AG08396 (cell line): ENCODE measurements at regions not wholly inside any gene's neighbourhood (a gene's known extent, or its start where the extent isn't known, plus 50 kb on each side); places are given as distances from the start of the nearest gene placed in this dataset.

Source experiments
- DNase-seq: peaks from one replicate; pipeline ENCODE4 v3.0.0; 2012; ENCODE audit warnings: low spot score, mixed read lengths

DNA sequence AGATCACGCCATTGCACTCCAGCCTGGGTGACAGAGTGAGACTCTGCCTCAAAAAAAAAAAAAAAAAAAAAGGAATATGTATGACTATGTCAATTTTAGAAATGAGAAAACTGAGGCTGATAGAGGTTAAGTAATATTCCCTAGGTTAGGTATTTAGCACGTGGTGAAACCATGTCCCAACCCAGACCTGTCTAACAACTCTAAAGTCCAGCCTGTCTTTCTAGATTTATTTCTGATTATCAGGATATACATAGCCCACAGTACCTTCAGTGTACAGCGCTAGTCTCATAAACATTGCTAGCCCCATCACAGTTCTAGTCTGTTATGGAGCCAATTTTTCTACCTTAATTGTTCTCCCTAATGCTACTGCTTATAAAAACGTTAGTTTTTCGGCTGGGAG lies 88.4 kb upstream of the RAP2B start:
- DNase-seq: no peak

DNA sequence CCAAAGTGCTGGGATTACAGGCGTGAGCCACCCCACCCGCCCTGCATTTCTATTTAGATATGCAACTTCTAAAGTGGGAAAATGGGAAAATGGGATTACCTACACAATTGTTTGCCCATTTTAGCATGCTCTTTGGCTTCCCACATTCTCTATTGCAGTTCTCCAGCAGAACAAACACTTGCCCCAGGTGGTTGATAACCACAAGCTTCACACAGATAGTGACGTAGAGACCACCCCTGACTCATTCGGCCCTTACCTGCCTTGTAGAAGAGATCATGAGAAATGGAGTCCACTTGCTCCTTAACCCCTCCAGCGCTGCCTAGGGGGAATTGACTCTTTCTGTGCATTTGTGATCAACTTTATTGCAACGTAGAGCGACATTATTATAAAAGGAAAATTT lies 83.2 kb upstream of the RAP2B start:
- no peak for DNase-seq

- no peak for DNase-seq
Measured at GRCh38 chr3:153079386-153079785, 82.6 kb upstream of the RAP2B start.

- DNase-seq: no peak
Measured at GRCh38 chr3:153080778-153081240, 81.2 kb upstream of the RAP2B start.

DNA sequence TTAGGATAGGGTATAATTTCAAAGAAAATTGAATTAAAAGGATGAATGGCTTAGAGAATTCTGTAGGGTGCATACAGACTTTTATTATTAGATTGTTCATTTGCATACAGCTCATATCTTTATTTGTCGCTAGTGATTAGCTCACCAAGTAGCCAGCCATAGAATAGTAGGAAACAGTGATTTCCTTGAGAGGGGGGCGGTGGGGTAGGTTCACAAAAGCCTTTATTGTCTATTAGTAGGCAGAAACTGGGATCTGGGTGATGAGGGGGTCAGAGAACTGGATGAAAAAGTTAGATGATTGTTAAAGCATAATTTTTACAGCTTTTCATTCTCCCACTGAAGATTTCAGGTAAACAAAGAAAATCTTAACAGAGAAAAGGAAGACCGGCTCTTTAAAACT lies 77.6 kb upstream of the RAP2B start:
- DNase-seq: no peak

DNA sequence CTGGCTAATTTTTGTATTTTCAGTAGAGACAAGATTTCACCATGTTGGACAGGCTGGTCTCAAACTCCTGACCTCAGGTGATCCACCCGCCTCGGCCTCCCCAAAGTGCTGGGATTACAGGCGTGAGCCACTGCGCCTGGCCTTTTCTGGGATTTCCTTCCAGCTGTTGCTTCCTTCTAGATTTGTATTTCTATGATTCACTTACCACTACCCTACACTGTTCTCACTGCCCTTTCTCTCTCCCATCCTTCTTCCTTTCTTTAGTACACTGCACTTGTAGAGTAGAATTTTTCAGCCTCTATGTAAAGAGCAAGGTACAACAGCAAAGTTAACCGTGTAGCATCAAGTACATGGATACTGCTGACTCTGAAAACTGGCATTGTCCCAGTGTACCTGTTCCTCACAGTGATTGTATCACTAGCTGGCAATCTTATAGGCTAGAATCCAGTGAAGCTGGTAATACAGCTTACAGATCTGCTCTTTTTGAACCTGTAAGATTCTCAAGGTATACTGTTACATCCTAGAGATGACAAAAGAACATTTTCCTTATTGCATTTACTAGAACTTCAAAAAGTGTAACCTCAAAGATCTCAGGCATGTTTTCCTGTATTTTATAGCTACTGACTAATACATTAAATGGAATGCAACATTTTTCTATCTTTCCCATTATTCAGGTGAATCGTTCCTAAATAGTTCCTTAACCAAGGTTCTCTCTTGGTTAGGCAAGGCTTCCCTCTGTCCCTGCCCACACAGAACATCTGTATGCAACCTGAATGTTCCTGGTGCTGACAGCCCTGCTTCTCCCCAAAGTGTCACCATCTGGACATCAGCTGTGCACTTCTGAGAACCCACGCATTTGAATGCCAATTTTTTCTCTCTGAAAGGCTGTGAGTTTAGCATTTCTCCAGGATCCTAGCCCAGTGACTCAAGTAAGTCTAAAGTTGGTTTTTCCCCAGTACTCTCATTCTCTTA lies 74.1 kb upstream of the RAP2B start:
- DNase-seq: peak; percentile 32

DNA sequence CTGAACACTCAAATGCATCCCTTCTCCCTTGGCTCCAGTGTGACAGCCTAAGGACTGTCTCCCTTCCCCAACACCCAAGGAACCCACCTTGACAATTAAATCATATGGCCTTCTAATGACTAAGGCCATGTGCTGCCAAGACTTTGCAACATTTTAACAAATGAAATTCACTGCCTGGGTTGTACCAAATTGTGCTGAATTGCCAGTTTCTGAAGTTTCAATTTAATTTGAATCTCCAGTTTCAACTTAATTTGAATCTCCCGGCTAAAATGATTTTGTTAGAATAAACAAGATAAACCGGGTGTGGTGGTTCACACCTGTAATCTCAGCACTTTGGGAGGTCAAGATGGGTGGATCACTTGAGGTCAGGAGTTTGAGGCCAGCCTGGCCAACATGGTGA lies 72.4 kb upstream of the RAP2B start:
- no peak for DNase-seq

DNA sequence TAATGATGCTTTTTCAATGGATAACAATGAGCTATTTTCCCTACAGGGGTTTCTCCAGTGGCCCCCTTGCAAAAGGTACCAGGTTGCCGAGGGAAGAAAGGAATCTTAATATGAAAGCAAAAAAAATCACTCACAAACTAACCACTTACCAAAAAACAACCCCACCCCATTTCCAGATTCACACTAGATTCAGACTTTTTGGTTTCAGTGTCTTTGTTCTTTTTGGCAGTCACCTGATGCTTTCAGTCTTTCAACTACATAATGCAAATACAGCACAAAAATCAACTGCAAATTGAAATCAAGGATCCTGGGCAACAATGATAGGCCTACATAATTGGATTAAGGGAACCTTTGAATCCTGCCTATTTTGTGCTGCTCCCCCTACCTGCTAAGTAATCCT lies 71.1 kb upstream of the RAP2B start:
- DNase-seq: no peak

GRCh38 chr3:153093629-153094028 lies 68.4 kb upstream of the RAP2B start:
- no peak for DNase-seq

GRCh38 chr3:153094386-153094785 lies 67.6 kb upstream of the RAP2B start:
- no peak for DNase-seq

- DNase-seq: no peak
Measured at GRCh38 chr3:153095441-153095840, 66.6 kb upstream of the RAP2B start.

DNA sequence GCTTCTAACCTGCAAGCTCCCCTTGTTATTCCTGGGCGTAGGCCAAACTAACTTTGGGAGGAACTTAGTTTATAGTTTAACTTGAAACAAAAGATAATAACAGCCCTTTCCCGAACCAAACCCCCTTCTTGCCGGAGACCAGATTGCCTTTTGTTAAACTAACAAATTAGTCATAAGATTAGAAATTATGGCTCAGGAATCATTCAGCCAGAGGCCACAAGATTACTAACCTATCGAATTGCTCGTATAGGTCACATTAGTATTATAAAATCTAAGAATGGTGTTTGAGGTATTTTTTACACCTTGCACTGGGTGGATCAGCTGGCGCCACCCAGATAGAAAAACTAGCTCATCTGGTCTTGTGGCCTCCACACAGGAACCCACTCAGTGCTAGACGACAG lies 65.3 kb upstream of the RAP2B start:
- no peak for DNase-seq

DNA sequence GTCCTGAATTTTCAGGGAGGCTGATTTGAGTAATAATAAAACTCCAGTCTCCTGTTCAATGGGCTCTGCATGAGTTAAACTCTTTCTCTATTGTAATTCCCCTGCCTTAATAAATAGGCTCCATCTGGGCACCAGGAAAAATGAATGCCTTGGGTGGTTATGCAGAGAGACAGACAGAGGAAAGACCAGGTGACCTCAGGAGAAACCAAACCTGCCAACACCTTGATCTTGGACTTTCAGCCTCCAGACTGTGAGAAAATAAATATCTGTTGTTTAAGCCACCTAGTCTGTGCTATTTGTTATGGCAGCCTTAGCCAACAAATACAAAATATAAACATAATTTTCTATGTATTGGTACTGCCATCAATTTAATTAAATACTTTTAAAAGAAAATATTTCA lies 64.8 kb upstream of the RAP2B start:
- no peak for DNase-seq

DNA sequence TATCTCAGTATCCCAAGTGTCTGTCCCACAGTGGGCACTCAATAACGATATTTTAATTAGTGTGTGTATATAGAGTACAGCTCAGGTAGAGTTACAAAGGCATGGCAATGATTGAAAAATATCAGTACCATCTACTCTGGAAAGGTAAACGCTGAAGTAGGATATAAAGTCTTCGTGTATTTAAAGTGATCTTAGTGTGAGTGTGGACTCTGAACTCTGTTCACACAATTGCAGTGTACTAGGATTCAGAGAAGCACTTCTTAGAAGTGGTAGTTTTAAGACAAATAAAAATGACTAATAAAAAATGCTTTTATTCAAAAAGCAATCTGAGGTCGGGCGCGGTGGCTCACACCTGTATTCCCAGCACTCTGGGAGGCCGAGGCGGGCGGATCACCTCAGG lies 62.9 kb upstream of the RAP2B start:
- no peak for DNase-seq

DNA sequence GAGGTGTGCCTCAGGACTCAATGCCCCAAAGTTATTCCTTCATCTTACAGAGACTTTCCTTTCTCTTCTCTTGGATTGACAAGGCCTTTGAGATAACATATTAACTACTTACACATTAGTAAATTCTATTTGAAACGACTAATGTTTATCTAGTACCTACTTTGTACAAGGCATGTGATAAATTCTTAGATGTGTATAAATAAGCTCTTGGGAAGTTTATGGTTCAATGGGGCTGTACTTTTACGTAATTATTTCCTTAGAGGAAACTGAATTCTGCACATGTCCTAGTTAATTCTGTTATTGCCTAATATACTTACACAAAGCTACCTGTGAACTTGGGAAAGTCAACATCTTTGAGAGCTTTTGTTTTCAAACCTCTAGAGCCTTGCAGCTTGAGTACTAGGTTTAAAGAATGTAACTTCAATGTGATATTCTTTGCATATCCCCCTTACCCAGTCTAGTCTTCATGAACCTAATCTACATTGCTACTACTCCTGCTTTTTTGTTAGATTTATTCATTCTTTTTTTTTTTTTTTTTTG lies 58.5 kb upstream of the RAP2B start:
- DNase-seq: no peak

DNA sequence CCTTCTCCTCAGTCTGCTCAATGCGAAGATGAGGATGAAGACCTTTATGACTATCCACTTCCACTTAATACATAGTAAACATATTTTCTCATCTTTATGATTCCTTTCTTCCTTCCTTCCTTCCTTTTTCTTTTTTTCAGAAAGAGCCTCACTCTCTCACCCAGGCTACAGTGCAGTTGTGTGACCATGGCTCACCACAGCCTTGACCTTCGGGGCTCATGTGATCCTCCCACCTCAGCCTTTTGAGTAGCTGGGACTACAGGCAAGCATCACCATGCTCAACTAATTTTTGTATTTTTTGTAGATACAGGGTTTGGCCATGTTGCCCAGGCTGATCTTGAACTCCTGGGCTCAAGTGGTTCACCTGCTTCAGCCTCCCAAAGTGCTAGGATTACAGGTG lies 52.0 kb upstream of the RAP2B start:
- DNase-seq: no peak

DNA sequence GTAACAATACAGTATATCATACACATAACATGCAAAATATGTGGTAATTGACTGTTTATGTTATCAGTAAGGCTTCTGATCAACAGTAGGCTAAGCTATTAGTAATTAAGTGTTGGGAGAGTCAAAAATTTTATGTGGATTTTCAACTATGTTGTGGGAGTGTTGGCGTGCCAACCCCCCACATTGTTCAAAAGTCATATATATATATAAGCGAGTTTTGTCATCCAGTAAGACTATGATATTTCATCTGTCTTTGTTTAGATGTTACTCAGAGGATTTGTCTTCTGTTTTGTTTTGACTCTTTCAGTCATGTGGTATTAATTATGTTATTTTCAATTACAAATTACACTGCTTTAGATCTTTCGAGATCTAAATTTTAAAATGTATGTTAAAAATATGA lies 51.0 kb upstream of the RAP2B start:
- DNase-seq: no peak
